ENCODE measurements at regions not wholly inside any gene's neighbourhood (a gene's known extent, or its start where the extent isn't known, plus 50 kb on each side); places are given as distances from the start of the nearest gene placed in this dataset.

DNA sequence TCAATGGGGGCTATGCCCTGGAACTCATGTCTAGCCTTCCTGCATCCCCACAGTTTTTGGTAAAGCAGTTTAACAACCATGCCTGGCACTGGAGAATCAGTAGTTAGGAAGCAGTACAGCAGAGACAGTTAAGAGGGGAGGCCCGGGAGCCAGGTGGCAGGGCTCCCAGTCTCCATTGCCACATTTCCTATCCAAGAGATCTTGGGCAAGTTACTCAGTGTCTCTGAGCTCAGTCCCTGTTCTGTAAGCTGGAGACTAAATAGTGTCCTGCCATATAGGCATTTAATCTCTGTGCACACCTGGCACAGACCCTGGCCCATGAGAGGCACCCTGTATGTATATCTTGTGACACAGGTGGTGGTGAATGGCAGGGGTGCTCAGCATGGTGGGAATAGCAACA lies 156.1 kb upstream of the EOLA2 start:
- TF ChIP-seq, protein P1, sequence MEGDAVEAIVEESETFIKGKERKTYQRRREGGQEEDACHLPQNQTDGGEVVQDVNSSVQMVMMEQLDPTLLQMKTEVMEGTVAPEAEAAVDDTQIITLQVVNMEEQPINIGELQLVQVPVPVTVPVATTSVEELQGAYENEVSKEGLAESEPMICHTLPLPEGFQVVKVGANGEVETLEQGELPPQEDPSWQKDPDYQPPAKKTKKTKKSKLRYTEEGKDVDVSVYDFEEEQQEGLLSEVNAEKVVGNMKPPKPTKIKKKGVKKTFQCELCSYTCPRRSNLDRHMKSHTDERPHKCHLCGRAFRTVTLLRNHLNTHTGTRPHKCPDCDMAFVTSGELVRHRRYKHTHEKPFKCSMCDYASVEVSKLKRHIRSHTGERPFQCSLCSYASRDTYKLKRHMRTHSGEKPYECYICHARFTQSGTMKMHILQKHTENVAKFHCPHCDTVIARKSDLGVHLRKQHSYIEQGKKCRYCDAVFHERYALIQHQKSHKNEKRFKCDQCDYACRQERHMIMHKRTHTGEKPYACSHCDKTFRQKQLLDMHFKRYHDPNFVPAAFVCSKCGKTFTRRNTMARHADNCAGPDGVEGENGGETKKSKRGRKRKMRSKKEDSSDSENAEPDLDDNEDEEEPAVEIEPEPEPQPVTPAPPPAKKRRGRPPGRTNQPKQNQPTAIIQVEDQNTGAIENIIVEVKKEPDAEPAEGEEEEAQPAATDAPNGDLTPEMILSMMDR (IDR thresholded peaks at IDR 0.05): no peak
- no peak for TF ChIP-seq POLR2A (IDR thresholded peaks at IDR 0.05)
